Activated CD8-positive, alpha-beta T cell treated with anti-CD3 and anti-CD28 coated beads, Interleukin-2, amount 10 ng/mL, durations not matched to agents 7 days and 5 days (primary cell): ENCODE measurements at regions not wholly inside any gene's neighbourhood (a gene's known extent, or its start where the extent isn't known, plus 50 kb on each side); places are given as distances from the start of the nearest gene placed in this dataset.

Experiments
- ATAC-seq: fragments of 150-1000 bp; cut with Tn5 transposase; one replicate; pipeline ENCODE4 v1.10.0; 2021; ENCODE audit warnings: moderate library complexity
- CTCF ChIA-PET: fragments of 350-600 bp; sonication (Branson Sonifier 250); formaldehyde crosslinking; loops from one replicate; lab custom pipeline; 2021; ENCODE audit warnings: antibody characterized with exemption; lab: Charles Lee
- POLR2A ChIA-PET: fragments of 350-600 bp; sonication (Branson Sonifier 250); formaldehyde crosslinking; loops from one replicate; lab custom pipeline; 2021; ENCODE audit warnings: antibody characterized with exemption; lab: Charles Lee
- DNase-seq: peaks from one replicate; pipeline ENCODE4 v3.0.0-alpha.2; 2020
- H3K27ac Mint-ChIP-seq: one replicate; pipeline ENCODE4 v1.8.0; 2021; ENCODE audit warnings: mild to moderate bottlenecking, mixed read lengths
- H3K27me3 Mint-ChIP-seq: one replicate; pipeline ENCODE4 v1.8.0; 2021; ENCODE audit warnings: low read depth, mixed read lengths
- H3K36me3 Mint-ChIP-seq: one replicate; pipeline ENCODE4 v1.8.0; 2021; ENCODE audit warnings: low read depth, mixed read lengths
- H3K4me1 Mint-ChIP-seq: one replicate; pipeline ENCODE4 v1.8.0; 2021; ENCODE audit warnings: low read depth, mixed read lengths
- H3K4me3 Mint-ChIP-seq: one replicate; pipeline ENCODE4 v1.8.0; 2021; ENCODE audit warnings: mild to moderate bottlenecking, mixed read lengths
- H3K9me3 Mint-ChIP-seq: one replicate; pipeline ENCODE4 v1.8.0; 2022; ENCODE audit warnings: mixed read lengths; ENCODE audit not compliant: insufficient read depth

- no peak overlapping the region for H3K27ac Mint-ChIP-seq
- ChIA-PET CTCF (no interaction called here), POLR2A (no interaction called here)
- H3K9me3 Mint-ChIP-seq, result no peaks in the 10 kb centered on the region
- H3K27me3 Mint-ChIP-seq, result peaks cover 1% of the 10 kb centered on the region
- DNase-seq (no peak), ATAC-seq (no peak)
- no peaks in the 10 kb centered on the region for H3K4me1 Mint-ChIP-seq
- H3K36me3 Mint-ChIP-seq, result no peaks in the 10 kb centered on the region
- H3K4me3 Mint-ChIP-seq, result no peak overlapping the region
Measured at GRCh38 chr21:38596264-38597042, 98.2 kb upstream of the ERG start.

GRCh38 chr21:38597421-38597820 lies 99.1 kb upstream of the ERG start:
- Mint-ChIP-seq H3K4me3 (no peak overlapping the region), H3K36me3 (no peaks in the 10 kb centered on the region), H3K4me1 (no peaks in the 10 kb centered on the region), H3K27ac (no peak overlapping the region), H3K27me3 (peaks cover 1% of the 10 kb centered on the region), H3K9me3 (no peaks in the 10 kb centered on the region)
- ATAC-seq (no peak), DNase-seq (no peak)
- POLR2A ChIA-PET, result no interaction called here
- CTCF ChIA-PET, result no interaction called here

- Mint-ChIP-seq H3K4me3 (no peak overlapping the region), H3K4me1 (no peaks in the 10 kb centered on the region), H3K27me3 (no peaks in the 10 kb centered on the region), H3K9me3 (no peaks in the 10 kb centered on the region), H3K36me3 (no peaks in the 10 kb centered on the region), H3K27ac (no peak overlapping the region)
- DNase-seq, result no peak
- ChIA-PET CTCF (no interaction called here), POLR2A (no interaction called here)
- ATAC-seq, result no peak
Measured at GRCh38 chr21:38598413-38598812, 100.1 kb upstream of the ERG start.

- no peak for ATAC-seq
- Mint-ChIP-seq H3K4me1 (no peaks in the 10 kb centered on the region), H3K9me3 (no peaks in the 10 kb centered on the region), H3K4me3 (no peak overlapping the region), H3K27ac (no peak overlapping the region), H3K27me3 (no peaks in the 10 kb centered on the region), H3K36me3 (no peaks in the 10 kb centered on the region)
- CTCF ChIA-PET, result no interaction called here
- DNase-seq, result no peak
- POLR2A ChIA-PET, result interaction anchor here (0.6 kb wide), 2 partner anchors 78 to 392 kb away, joined by 3 to 5 read pairs; no protein-coding TSS in a partner anchor
Measured at GRCh38 chr21:38599381-38599975, 101.2 kb upstream of the ERG start.

GRCh38 chr21:38600106-38600505 lies 101.8 kb upstream of the ERG start:
- ChIA-PET CTCF (no interaction called here), POLR2A (interaction anchor here (0.6 kb wide), 2 partner anchors 78 to 391 kb away, joined by 3 to 5 read pairs; no protein-coding TSS in a partner anchor)
- no peak for DNase-seq
- Mint-ChIP-seq H3K4me3 (no peak overlapping the region), H3K9me3 (no peaks in the 10 kb centered on the region), H3K27me3 (no peaks in the 10 kb centered on the region), H3K27ac (no peak overlapping the region), H3K4me1 (no peaks in the 10 kb centered on the region), H3K36me3 (no peaks in the 10 kb centered on the region)
- no peak for ATAC-seq

GRCh38 chr21:38605236-38605635 lies 107.0 kb upstream of the ERG start:
- H3K27me3 Mint-ChIP-seq, result peaks cover 3% of the 10 kb centered on the region
- no peaks in the 10 kb centered on the region for H3K9me3 Mint-ChIP-seq
- no peaks in the 10 kb centered on the region for H3K36me3 Mint-ChIP-seq
- no peak overlapping the region for H3K4me3 Mint-ChIP-seq
- H3K27ac Mint-ChIP-seq, result no peak overlapping the region
- ATAC-seq, result no peak
- ChIA-PET POLR2A (no interaction called here), CTCF (no interaction called here)
- no peaks in the 10 kb centered on the region for H3K4me1 Mint-ChIP-seq
- no peak for DNase-seq

GRCh38 chr21:38609580-38609979 lies 111.3 kb upstream of the ERG start:
- H3K4me1 Mint-ChIP-seq, result no peaks in the 10 kb centered on the region
- ChIA-PET CTCF (no interaction called here), POLR2A (no interaction called here)
- no peak for ATAC-seq
- no peaks in the 10 kb centered on the region for H3K36me3 Mint-ChIP-seq
- H3K9me3 Mint-ChIP-seq, result no peaks in the 10 kb centered on the region
- no peak for DNase-seq
- H3K27ac Mint-ChIP-seq, result no peak overlapping the region
- H3K4me3 Mint-ChIP-seq, result no peak overlapping the region
- peaks cover 3% of the 10 kb centered on the region for H3K27me3 Mint-ChIP-seq

- ChIA-PET POLR2A (no interaction called here), CTCF (no interaction called here)
- Mint-ChIP-seq H3K4me1 (no peaks in the 10 kb centered on the region), H3K27me3 (peaks cover 3% of the 10 kb centered on the region), H3K27ac (no peak overlapping the region), H3K36me3 (no peaks in the 10 kb centered on the region), H3K9me3 (no peaks in the 10 kb centered on the region), H3K4me3 (no peak overlapping the region)
- ATAC-seq (no peak), DNase-seq (no peak)
Measured at GRCh38 chr21:38610623-38611251, 112.5 kb upstream of the ERG start.

GRCh38 chr21:38611277-38611676 lies 113.0 kb upstream of the ERG start:
- ATAC-seq (no peak), DNase-seq (no peak)
- CTCF ChIA-PET, result no interaction called here
- H3K27me3 Mint-ChIP-seq, result peaks cover 3% of the 10 kb centered on the region
- no peaks in the 10 kb centered on the region for H3K36me3 Mint-ChIP-seq
- H3K4me1 Mint-ChIP-seq, result no peaks in the 10 kb centered on the region
- H3K27ac Mint-ChIP-seq, result no peak overlapping the region
- H3K9me3 Mint-ChIP-seq, result no peaks in the 10 kb centered on the region
- POLR2A ChIA-PET, result no interaction called here
- no peak overlapping the region for H3K4me3 Mint-ChIP-seq

GRCh38 chr21:38613686-38614085 lies 115.4 kb upstream of the ERG start:
- Mint-ChIP-seq H3K36me3 (no peaks in the 10 kb centered on the region), H3K4me3 (no peak overlapping the region), H3K27me3 (peaks cover 3% of the 10 kb centered on the region), H3K9me3 (no peaks in the 10 kb centered on the region), H3K4me1 (no peaks in the 10 kb centered on the region), H3K27ac (no peak overlapping the region)
- ATAC-seq, result no peak
- ChIA-PET POLR2A (no interaction called here), CTCF (no interaction called here)
- DNase-seq, result no peak

- DNase-seq (no peak), ATAC-seq (no peak)
- Mint-ChIP-seq H3K36me3 (no peaks in the 10 kb centered on the region), H3K4me1 (no peaks in the 10 kb centered on the region), H3K9me3 (no peaks in the 10 kb centered on the region), H3K27me3 (peaks cover 2% of the 10 kb centered on the region), H3K4me3 (no peak overlapping the region), H3K27ac (no peak overlapping the region)
- POLR2A ChIA-PET, result no interaction called here
- CTCF ChIA-PET, result no interaction called here
Measured at GRCh38 chr21:38614558-38614957, 116.3 kb upstream of the ERG start.

GRCh38 chr21:38619480-38619879 lies 121.2 kb upstream of the ERG start:
- CTCF ChIA-PET, result no interaction called here
- Mint-ChIP-seq H3K9me3 (no peaks in the 10 kb centered on the region), H3K27me3 (peaks cover 2% of the 10 kb centered on the region), H3K36me3 (no peaks in the 10 kb centered on the region), H3K27ac (no peak overlapping the region), H3K4me3 (no peak overlapping the region), H3K4me1 (no peaks in the 10 kb centered on the region)
- ATAC-seq (no peak), DNase-seq (no peak)
- POLR2A ChIA-PET, result no interaction called here
